PFSK-1 (cell line): ENCODE measurements at regions not wholly inside any gene's neighbourhood (a gene's known extent, or its start where the extent isn't known, plus 50 kb on each side); places are given as distances from the start of the nearest gene placed in this dataset.

ENCODE experiments used
- POLR2AphosphoS5 ChIP-seq: IDR thresholded peaks from 2 replicates; pipeline ENCODE4 v1.6.1; 2012; ENCODE audit warnings: low read depth, mild to moderate bottlenecking, control low read depth, low read length, moderate library complexity
- REST ChIP-seq, 2 experiments: IDR thresholded peaks; 2 replicates each; pipeline versions ENCODE4 v1.6.1 to v1.8.0; 2011 to 2012; ENCODE audit warnings: low read depth in 2 of 2, low read length in 2 of 2, control low read depth in 1 of 2, inconsistent platforms in 1 of 2, mild to moderate bottlenecking in 1 of 2, moderate library complexity in 1 of 2; ENCODE audit not compliant: insufficient read depth in 1 of 2
- TAF1 ChIP-seq: IDR thresholded peaks from 2 replicates; pipeline ENCODE4 v1.6.1; 2012; ENCODE audit warnings: low read length, control low read depth, borderline replicate concordance; ENCODE audit not compliant: insufficient read depth

GRCh38 chr17:79216391-79216790 is 141.8 kb downstream of the ENGASE start:
- no peak for TF ChIP-seq REST (IDR thresholded peaks at IDR 0.05; ENCODE audit: insufficient read depth in 1 of 2, low read depth in 2 of 2, low read length in 2 of 2)
- no peak for TF ChIP-seq TAF1
- no peak for TF ChIP-seq POLR2AphosphoS5
